Gastrocnemius medialis (tissue), 4 donors: ENCODE measurements at regions not wholly inside any gene's neighbourhood (a gene's known extent, or its start where the extent isn't known, plus 50 kb on each side); places are given as distances from the start of the nearest gene placed in this dataset.

Source experiments
- ATAC-seq, 2 donors: fragments of 150-250 bp; one replicate each; pipeline ENCODE4 v1.9.1; 2016
- DNase-seq, 2 donors: peaks; one replicate each; pipeline ENCODE4 v3.0.0-alpha.2; 2019
- H3K27ac ChIP-seq, 4 donors: fragments of 200-600 bp; sonication (generic); 1 replicate in 1 of 4; 2 replicates in 3 of 4; pipeline ENCODE4 v1.5.1; 2016 to 2018; ENCODE audit warnings: mild to moderate bottlenecking in 2 of 4, moderate library complexity in 1 of 4
- H3K27me3 ChIP-seq, 3 donors: fragments of 200-600 bp; sonication (generic) in 2 of 3; 1 replicate in 1 of 3; 2 replicates in 2 of 3; pipeline versions ENCODE4 v1.5.1 to v1.6.0; 2016 to 2019; ENCODE audit warnings: mild to moderate bottlenecking in 1 of 3, moderate library complexity in 1 of 3
- H3K36me3 ChIP-seq, 2 donors: fragments of 200-600 bp; sonication (generic) in 1 of 2; one replicate each; pipeline ENCODE4 v1.5.1; 2017 to 2018
- H3K4me1 ChIP-seq, 2 donors: fragments of 200-600 bp; sonication (generic) in 1 of 2; one replicate each; pipeline ENCODE4 v1.5.1; 2016 to 2017; ENCODE audit warnings: mild to moderate bottlenecking in 2 of 2
- H3K4me3 ChIP-seq, 4 donors: fragments of 200-600 bp; sonication (generic) in 3 of 4; 1 replicate in 1 of 4; 2 replicates in 3 of 4; pipeline ENCODE4 v1.5.1; 2016 to 2019; ENCODE audit warnings: mild to moderate bottlenecking in 2 of 4
- H3K9me3 ChIP-seq, 3 donors: fragments of 200-600 bp; sonication (generic) in 2 of 3; 1 replicate in 1 of 3; 2 replicates in 2 of 3; pipeline ENCODE4 v1.5.1; 2016 to 2019
- POLR2A ChIP-seq, 2 donors: fragments of 450-650 bp; IDR thresholded peaks; one replicate each; pipeline ENCODE4 v1.6.1; 2017; ENCODE audit warnings: antibody characterized with exemption in 2 of 2, mild to moderate bottlenecking in 2 of 2, moderate library complexity in 2 of 2
- in situ Hi-C, 4 donors: fragments of 200-750 bp; cut with MboI; loops; one replicate each; pipeline versions ENCODE4 v1.15.0 to v1.8.0; 2017; ENCODE audit warnings: low sequenced_read_pairs in 4 of 4
- intact Hi-C: fragments of 100-400 bp; cut with DNase I; formaldehyde crosslinking; loops from one replicate; pipeline ENCODE4 v1.15.1; 2023; ENCODE audit warnings: low total_unique reads
- TF ChIP-seq, protein P1 (sequence below), 5 experiments: fragments of 450-650 bp in 3 of 5; fragments of 200-600 bp in 2 of 5; sonication (generic) in 2 of 5; IDR thresholded peaks in 4 of 5; conservative IDR thresholded peaks in 1 of 5; 1 replicate in 4 of 5; 2 replicates in 1 of 5; pipeline ENCODE4 v1.5.1; 2016 to 2019; ENCODE audit warnings: antibody characterized with exemption in 5 of 5, mild to moderate bottlenecking in 3 of 5, moderate library complexity in 3 of 5

GRCh38 chr10:123373591-123373990 lies 219.4 kb downstream of the BUB3 start:
- in situ Hi-C loops: no loop called here
- intact Hi-C loops: no loop called here

GRCh38 chr10:123375097-123375496 lies 220.9 kb downstream of the BUB3 start:
- Histone ChIP-seq H3K4me3 (no peak overlapping the region), H3K27ac (no peak overlapping the region), H3K27me3 (no peaks in the 10 kb centered on the region), H3K36me3 (no peaks in the 10 kb centered on the region), H3K9me3 (no peaks in the 10 kb centered on the region), H3K4me1 (no peaks in the 10 kb centered on the region)
- intact Hi-C loops: no loop called here
- DNase-seq: no peak
- ATAC-seq: no peak
- in situ Hi-C loops: no loop called here
- TF ChIP-seq, protein P1, sequence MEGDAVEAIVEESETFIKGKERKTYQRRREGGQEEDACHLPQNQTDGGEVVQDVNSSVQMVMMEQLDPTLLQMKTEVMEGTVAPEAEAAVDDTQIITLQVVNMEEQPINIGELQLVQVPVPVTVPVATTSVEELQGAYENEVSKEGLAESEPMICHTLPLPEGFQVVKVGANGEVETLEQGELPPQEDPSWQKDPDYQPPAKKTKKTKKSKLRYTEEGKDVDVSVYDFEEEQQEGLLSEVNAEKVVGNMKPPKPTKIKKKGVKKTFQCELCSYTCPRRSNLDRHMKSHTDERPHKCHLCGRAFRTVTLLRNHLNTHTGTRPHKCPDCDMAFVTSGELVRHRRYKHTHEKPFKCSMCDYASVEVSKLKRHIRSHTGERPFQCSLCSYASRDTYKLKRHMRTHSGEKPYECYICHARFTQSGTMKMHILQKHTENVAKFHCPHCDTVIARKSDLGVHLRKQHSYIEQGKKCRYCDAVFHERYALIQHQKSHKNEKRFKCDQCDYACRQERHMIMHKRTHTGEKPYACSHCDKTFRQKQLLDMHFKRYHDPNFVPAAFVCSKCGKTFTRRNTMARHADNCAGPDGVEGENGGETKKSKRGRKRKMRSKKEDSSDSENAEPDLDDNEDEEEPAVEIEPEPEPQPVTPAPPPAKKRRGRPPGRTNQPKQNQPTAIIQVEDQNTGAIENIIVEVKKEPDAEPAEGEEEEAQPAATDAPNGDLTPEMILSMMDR (IDR thresholded peaks at IDR 0.05 in 4 of 5, conservative IDR thresholded peaks at IDR 0.05 in 1 of 5): no peak
- no peak for TF ChIP-seq POLR2A (IDR thresholded peaks at IDR 0.05)

More at GRCh38 chr10:123373591-123373990, 219.4 kb downstream of the BUB3 start:
- no peaks in the 10 kb centered on the region for H3K4me1 ChIP-seq
- H3K36me3 ChIP-seq: no peaks in the 10 kb centered on the region
- TF ChIP-seq POLR2A (IDR thresholded peaks at IDR 0.05): no peak
- TF ChIP-seq, protein P1 (IDR thresholded peaks at IDR 0.05 in 4 of 5, conservative IDR thresholded peaks at IDR 0.05 in 1 of 5): no peak
- no peaks in the 10 kb centered on the region for H3K27me3 ChIP-seq
- H3K4me3 ChIP-seq: no peak overlapping the region
- no peak overlapping the region for H3K27ac ChIP-seq
- no peaks in the 10 kb centered on the region for H3K9me3 ChIP-seq
- no peak for DNase-seq
- ATAC-seq: no peak

- DNase-seq: no peak
- no peak overlapping the region for H3K4me3 ChIP-seq
- H3K36me3 ChIP-seq: no peaks in the 10 kb centered on the region
- no peaks in the 10 kb centered on the region for H3K9me3 ChIP-seq
- H3K4me1 ChIP-seq: no peaks in the 10 kb centered on the region
- TF ChIP-seq, protein P1 (IDR thresholded peaks at IDR 0.05 in 4 of 5, conservative IDR thresholded peaks at IDR 0.05 in 1 of 5): no peak
- TF ChIP-seq POLR2A (IDR thresholded peaks at IDR 0.05): no peak
- intact Hi-C loops: no loop called here
- no peaks in the 10 kb centered on the region for H3K27me3 ChIP-seq
- no peak for ATAC-seq
- H3K27ac ChIP-seq: no peak overlapping the region
- in situ Hi-C loops: no loop called here
Observed at GRCh38 chr10:123375738-123376137, 221.5 kb downstream of the BUB3 start.

DNA sequence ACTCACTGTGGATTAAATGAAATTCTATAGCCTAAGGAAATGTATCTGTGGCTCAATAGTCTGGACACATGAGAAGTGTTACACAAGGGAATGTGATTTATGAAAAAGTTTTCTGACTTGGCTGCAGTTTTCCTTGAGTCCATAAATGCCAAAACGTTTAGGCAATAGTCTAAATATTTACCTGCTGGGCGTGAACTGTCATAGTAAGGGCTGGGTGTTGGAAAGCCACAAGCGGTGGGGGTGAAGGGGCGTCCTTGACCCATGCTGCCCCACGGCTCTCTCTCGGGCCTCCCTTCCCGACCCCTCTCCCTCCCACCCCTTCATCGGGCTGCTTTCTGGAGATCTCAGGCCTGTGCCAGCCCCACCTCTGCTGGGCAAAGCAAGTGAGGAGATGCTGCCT lies 223.7 kb downstream of the BUB3 start:
- TF ChIP-seq POLR2A (IDR thresholded peaks at IDR 0.05): no peak
- TF ChIP-seq, protein P1 (IDR thresholded peaks at IDR 0.05 in 4 of 5, conservative IDR thresholded peaks at IDR 0.05 in 1 of 5): no peak
- no peaks in the 10 kb centered on the region for H3K36me3 ChIP-seq
- no peak overlapping the region for H3K4me3 ChIP-seq
- no peak for DNase-seq
- in situ Hi-C loops: no loop called here
- ATAC-seq: no peak
- no peak overlapping the region for H3K27ac ChIP-seq
- intact Hi-C loops: no loop called here
- no peaks in the 10 kb centered on the region for H3K9me3 ChIP-seq
- H3K4me1 ChIP-seq: no peaks in the 10 kb centered on the region
- H3K27me3 ChIP-seq: no peaks in the 10 kb centered on the region

GRCh38 chr10:123378302-123378701 lies 224.1 kb downstream of the BUB3 start:
- TF ChIP-seq POLR2A (IDR thresholded peaks at IDR 0.05): no peak
- TF ChIP-seq, protein P1 (IDR thresholded peaks at IDR 0.05 in 4 of 5, conservative IDR thresholded peaks at IDR 0.05 in 1 of 5): no peak
- Histone ChIP-seq H3K4me3 (no peak overlapping the region), H3K36me3 (no peaks in the 10 kb centered on the region), H3K9me3 (no peaks in the 10 kb centered on the region), H3K4me1 (no peaks in the 10 kb centered on the region), H3K27ac (no peak overlapping the region), H3K27me3 (no peaks in the 10 kb centered on the region)
- in situ Hi-C loops: no loop called here
- DNase-seq (no peak), ATAC-seq (no peak)
- intact Hi-C loops: no loop called here
